ENCODE measurements at regions not wholly inside any gene's neighbourhood (a gene's known extent, or its start where the extent isn't known, plus 50 kb on each side); places are given as distances from the start of the nearest gene placed in this dataset.
A peak's percentile ranks its signal among the peaks of the same experiment; 100 is the strongest.

DNA sequence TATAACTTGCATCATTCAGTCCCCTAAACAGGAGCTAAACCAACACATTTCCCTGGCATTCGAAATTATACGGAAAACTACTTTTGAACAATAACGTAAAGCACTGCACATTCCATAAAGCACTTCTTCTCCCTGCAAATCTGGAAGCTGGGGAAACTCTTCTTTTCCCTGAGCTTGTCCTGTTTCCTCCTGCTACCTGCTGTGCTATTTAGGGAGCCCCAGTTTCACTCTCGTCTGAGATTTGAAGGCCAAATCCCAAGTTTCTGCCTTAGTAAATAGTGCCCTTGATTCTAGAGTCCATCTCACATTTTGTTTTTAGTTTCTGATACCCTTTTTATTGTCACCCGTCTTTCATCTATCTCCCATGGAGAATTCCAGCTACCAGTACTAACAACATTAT lies 67.7 kb upstream of the OSR1 start:
- Mint-ChIP-seq H3K27me3 (ENCODE audit: insufficient read depth, unreplicated experiment) (no peaks in the 10 kb centered on the region), H3K4me3 (ENCODE audit: unreplicated experiment) (no peak overlapping the region), H3K36me3 (ENCODE audit: insufficient read depth, unreplicated experiment) (no peaks in the 10 kb centered on the region), H3K9me3 (ENCODE audit: unreplicated experiment) (no peaks in the 10 kb centered on the region), H3K27ac (ENCODE audit: low read depth, unreplicated experiment) (no peak overlapping the region), H3K4me1 (ENCODE audit: insufficient read depth, unreplicated experiment) (no peaks in the 10 kb centered on the region)
- TF ChIP-seq, protein P1, sequence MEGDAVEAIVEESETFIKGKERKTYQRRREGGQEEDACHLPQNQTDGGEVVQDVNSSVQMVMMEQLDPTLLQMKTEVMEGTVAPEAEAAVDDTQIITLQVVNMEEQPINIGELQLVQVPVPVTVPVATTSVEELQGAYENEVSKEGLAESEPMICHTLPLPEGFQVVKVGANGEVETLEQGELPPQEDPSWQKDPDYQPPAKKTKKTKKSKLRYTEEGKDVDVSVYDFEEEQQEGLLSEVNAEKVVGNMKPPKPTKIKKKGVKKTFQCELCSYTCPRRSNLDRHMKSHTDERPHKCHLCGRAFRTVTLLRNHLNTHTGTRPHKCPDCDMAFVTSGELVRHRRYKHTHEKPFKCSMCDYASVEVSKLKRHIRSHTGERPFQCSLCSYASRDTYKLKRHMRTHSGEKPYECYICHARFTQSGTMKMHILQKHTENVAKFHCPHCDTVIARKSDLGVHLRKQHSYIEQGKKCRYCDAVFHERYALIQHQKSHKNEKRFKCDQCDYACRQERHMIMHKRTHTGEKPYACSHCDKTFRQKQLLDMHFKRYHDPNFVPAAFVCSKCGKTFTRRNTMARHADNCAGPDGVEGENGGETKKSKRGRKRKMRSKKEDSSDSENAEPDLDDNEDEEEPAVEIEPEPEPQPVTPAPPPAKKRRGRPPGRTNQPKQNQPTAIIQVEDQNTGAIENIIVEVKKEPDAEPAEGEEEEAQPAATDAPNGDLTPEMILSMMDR (IDR thresholded peaks at IDR 0.05; ENCODE audit: unreplicated experiment) = no peak
- CTCF ChIA-PET = interaction anchor here (0.6 kb wide), 1 partner anchor 1032 kb away, joined by 3 read pairs; no protein-coding TSS in a partner anchor
- no peak for DNase-seq (ENCODE audit: unreplicated experiment)
- no TSS peak for BruUV-seq (replicated peaks)
- POLR2A ChIA-PET = no interaction called here
- intact Hi-C loops (cut with micrococcal nuclease) = no loop called here

DNA sequence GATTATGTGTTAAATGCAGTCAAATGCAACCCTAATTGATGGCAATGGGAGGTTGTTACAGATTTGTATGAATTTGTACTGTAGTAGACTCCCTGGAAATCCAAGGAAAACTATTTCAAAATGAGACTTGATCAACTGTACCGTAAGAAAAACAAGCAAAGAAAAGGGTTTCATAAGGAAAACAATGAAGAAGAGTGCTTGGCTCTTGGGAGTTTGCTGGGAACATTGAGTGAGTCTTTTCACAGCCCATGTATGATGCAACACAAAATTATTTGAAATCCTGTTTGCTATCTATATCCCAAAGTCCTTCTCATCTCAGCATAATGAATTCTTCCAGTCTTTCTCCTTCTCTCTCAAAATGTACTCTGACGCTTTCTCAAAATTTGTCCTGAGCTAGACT lies 67.0 kb upstream of the OSR1 start:
- DNase-seq (ENCODE audit: unreplicated experiment) = peak; percentile 0
- H3K9me3 Mint-ChIP-seq (ENCODE audit: unreplicated experiment) = no peaks in the 10 kb centered on the region
- no peaks in the 10 kb centered on the region for H3K27me3 Mint-ChIP-seq (ENCODE audit: insufficient read depth, unreplicated experiment)
- no peak overlapping the region for H3K4me3 Mint-ChIP-seq (ENCODE audit: unreplicated experiment)
- no peaks in the 10 kb centered on the region for H3K4me1 Mint-ChIP-seq (ENCODE audit: insufficient read depth, unreplicated experiment)
- TF ChIP-seq, protein P1 (IDR thresholded peaks at IDR 0.05; ENCODE audit: unreplicated experiment) = no peak
- H3K27ac Mint-ChIP-seq (ENCODE audit: low read depth, unreplicated experiment) = no peak overlapping the region
- H3K36me3 Mint-ChIP-seq (ENCODE audit: insufficient read depth, unreplicated experiment) = no peaks in the 10 kb centered on the region
- CTCF ChIA-PET = interaction anchor here (0.6 kb wide), 1 partner anchor 1031 kb away, joined by 3 read pairs; no protein-coding TSS in a partner anchor
- intact Hi-C loops (cut with micrococcal nuclease) = no loop called here
- POLR2A ChIA-PET = no interaction called here
- BruUV-seq (replicated peaks) = no TSS peak

DNA sequence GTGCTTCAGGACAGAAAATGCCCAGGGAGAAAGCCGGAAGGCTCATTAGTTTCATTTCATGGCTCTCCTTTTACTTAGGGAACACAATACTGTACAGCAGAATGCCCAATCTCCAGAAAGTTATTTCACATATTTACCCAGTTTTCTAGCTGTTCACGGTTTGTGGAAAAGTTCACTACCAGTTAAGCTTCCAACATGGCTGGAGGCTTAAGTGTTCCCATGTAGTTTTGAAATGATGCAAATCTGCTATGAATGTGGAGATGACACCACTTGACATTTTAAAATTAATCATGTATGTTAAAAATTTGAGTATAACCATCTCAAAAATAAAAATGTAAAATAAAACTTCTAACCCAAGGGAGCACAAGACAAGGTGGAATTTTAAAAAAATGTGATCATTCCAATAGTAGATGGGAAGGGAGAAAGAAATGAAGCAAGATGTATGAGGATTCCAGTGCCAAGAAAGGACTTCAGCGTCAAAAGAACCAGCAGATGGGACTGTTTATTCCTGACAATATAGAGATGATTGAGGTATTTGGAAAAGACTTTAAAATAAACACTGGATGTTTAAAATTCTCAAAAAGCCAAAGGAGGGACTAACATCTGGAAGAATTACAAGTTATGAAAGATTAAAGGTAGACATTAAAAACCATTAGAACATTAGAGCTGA lies 60.9 kb upstream of the OSR1 start:
- ChIA-PET CTCF (interaction anchor here (0.7 kb wide), 1 partner anchor 42 kb away, joined by 3 read pairs; no protein-coding TSS in a partner anchor), POLR2A (interaction anchor here (0.6 kb wide), 1 partner anchor 163 kb away, joined by 3 read pairs; no protein-coding TSS in a partner anchor)
- no peak for DNase-seq (ENCODE audit: unreplicated experiment)
- H3K4me3 Mint-ChIP-seq (ENCODE audit: unreplicated experiment) = no peak overlapping the region
- no peaks in the 10 kb centered on the region for H3K27me3 Mint-ChIP-seq (ENCODE audit: insufficient read depth, unreplicated experiment)
- no peaks in the 10 kb centered on the region for H3K4me1 Mint-ChIP-seq (ENCODE audit: insufficient read depth, unreplicated experiment)
- no TSS peak for BruUV-seq (replicated peaks)
- H3K27ac Mint-ChIP-seq (ENCODE audit: low read depth, unreplicated experiment) = no peak overlapping the region
- H3K9me3 Mint-ChIP-seq (ENCODE audit: unreplicated experiment) = no peaks in the 10 kb centered on the region
- H3K36me3 Mint-ChIP-seq (ENCODE audit: insufficient read depth, unreplicated experiment) = no peaks in the 10 kb centered on the region
- TF ChIP-seq, protein P1 (IDR thresholded peaks at IDR 0.05; ENCODE audit: unreplicated experiment) = no peak
- intact Hi-C loops (cut with micrococcal nuclease) = no loop called here

DNA sequence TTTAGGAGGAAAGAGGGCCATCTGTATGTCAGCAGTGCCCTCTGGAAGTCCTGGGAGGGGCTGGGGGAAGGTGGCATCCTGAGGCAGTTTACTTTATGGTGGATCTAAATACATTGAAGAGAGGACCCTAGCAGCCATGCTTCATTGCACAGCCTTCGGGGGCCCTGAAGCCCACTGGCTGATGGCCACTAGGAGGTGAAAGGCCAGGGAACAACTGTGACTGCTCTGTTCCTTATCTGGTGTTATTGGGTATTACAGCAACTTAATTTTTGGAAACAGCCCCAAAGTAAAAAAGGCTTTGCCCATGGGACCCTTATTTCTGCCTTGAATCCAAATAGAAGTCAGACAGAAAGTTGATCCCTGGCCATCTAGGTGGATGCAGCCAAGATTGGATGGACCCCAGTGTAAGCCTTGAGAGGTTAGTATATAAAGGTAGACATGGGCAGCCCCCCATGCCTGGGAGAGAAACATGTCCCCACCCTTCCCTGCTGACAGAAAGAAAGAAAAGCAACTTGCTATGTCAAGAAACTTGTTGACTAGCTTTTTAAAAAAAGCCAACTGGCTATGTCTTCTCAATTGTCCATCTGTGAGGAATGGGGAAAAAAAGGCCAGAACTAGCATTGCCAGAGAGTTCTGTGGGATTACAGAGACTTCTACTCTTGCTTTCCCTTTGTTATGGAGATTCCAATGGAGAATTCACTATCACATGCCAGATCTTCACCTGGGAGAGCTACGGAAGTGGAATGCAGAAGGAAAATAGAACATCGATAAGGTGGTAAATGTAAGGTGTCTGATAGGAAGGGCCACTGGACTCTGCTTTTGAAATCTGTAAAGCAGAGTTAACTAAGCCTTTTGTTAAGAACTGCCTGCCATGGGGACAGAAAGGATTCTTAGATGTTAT lies 58.6 kb upstream of the OSR1 start:
- no peak overlapping the region for H3K27ac Mint-ChIP-seq (ENCODE audit: low read depth, unreplicated experiment)
- intact Hi-C loops (cut with micrococcal nuclease) = no loop called here
- H3K4me3 Mint-ChIP-seq (ENCODE audit: unreplicated experiment) = no peak overlapping the region
- TF ChIP-seq, protein P1 (IDR thresholded peaks at IDR 0.05; ENCODE audit: unreplicated experiment) = no peak
- BruUV-seq (replicated peaks) = no TSS peak
- no peaks in the 10 kb centered on the region for H3K36me3 Mint-ChIP-seq (ENCODE audit: insufficient read depth, unreplicated experiment)
- no peaks in the 10 kb centered on the region for H3K9me3 Mint-ChIP-seq (ENCODE audit: unreplicated experiment)
- ChIA-PET POLR2A (no interaction called here), CTCF (no interaction called here)
- H3K4me1 Mint-ChIP-seq (ENCODE audit: insufficient read depth, unreplicated experiment) = no peaks in the 10 kb centered on the region
- no peaks in the 10 kb centered on the region for H3K27me3 Mint-ChIP-seq (ENCODE audit: insufficient read depth, unreplicated experiment)
- DNase-seq (ENCODE audit: unreplicated experiment) = no peak
